IMR-90 (cell line): ENCODE measurements at regions not wholly inside any gene's neighbourhood (a gene's known extent, or its start where the extent isn't known, plus 50 kb on each side); places are given as distances from the start of the nearest gene placed in this dataset.

Experiments used
- ATAC-seq: fragments of 200-7000 bp; cut with Tn5 transposase; 2 replicates; pipeline ENCODE4 v1.9.1; 2020; ENCODE audit warnings: low read depth, mild to moderate bottlenecking, moderate library complexity
- BruUV-seq: library from RNA; stranded (reverse); fragments of 400-500 nt; replicated peaks from 2 replicates; lab custom pipeline; 2021; lab: Mats Ljungman, UMichigan
- CTCF ChIA-PET: fragments of 300-600 bp; formaldehyde crosslinking; extraction: SDS; loops from one replicate; lab custom pipeline; 2021; ENCODE audit warnings: antibody characterized with exemption; lab: Yijun Ruan, JAX
- POLR2A ChIA-PET: fragments of 300-600 bp; sonication (Branson Sonifier 250); formaldehyde crosslinking; loops from one replicate; lab custom pipeline; 2022; ENCODE audit warnings: antibody characterized with exemption; ENCODE audit not compliant: unreplicated experiment; lab: Charles Lee
- DNase-seq: peaks from one replicate; pipeline ENCODE4 v3.0.0; 2013
- H2AFZ ChIP-seq: replicated peaks from 2 replicates; pipeline ENCODE3; 2013; ENCODE audit warnings: low read length, mild to moderate bottlenecking; ENCODE audit not compliant: poor library complexity
- H2AK5ac ChIP-seq: 2 replicates; pipeline ENCODE4 v1.6.1; 2013; ENCODE audit warnings: low read depth, low read length, inconsistent platforms
- H2AK9ac ChIP-seq: replicated peaks from 2 replicates; pipeline ENCODE3; 2013; ENCODE audit warnings: mild to moderate bottlenecking, low read depth, low read length, moderate library complexity; ENCODE audit not compliant: poor library complexity
- H2BK120ac ChIP-seq: 2 replicates; pipeline ENCODE4 v1.6.1; 2013; ENCODE audit warnings: low read depth, low read length, inconsistent platforms
- H2BK15ac ChIP-seq: 3 replicates; pipeline ENCODE4 v1.6.1; 2013; ENCODE audit warnings: low read depth, low read length, inconsistent platforms
- H2BK20ac ChIP-seq: 2 replicates; pipeline ENCODE4 v1.6.1; 2013; ENCODE audit warnings: low read depth, mild to moderate bottlenecking, inconsistent platforms, low read length, moderate library complexity
- H2BK5ac ChIP-seq: 2 replicates; pipeline ENCODE4 v1.6.1; 2013; ENCODE audit warnings: mild to moderate bottlenecking, low read depth, low read length, inconsistent platforms; ENCODE audit not compliant: poor library complexity, severe bottlenecking
- H3K14ac ChIP-seq: replicated peaks from 2 replicates; pipeline ENCODE4 v1.6.1; 2013; ENCODE audit warnings: low read depth, low read length, inconsistent platforms
- H3K18ac ChIP-seq: 2 replicates; pipeline ENCODE4 v1.6.1; 2013; ENCODE audit warnings: low read depth, low read length, control low read depth
- H3K23ac ChIP-seq: 2 replicates; pipeline ENCODE4 v1.6.1; 2013; ENCODE audit warnings: low read depth, low read length, inconsistent platforms
- H3K27ac ChIP-seq: 2 replicates; pipeline ENCODE4 v1.5.1; 2013; ENCODE audit warnings: mild to moderate bottlenecking, control low read depth, low read length; ENCODE audit not compliant: insufficient read depth
- H3K27me3 ChIP-seq: 2 replicates; pipeline ENCODE4 v1.6.1; 2013; ENCODE audit warnings: low read length; ENCODE audit not compliant: control insufficient read depth, insufficient read depth
- H3K36me3 ChIP-seq: 2 replicates; pipeline ENCODE4 v1.6.1; 2013; ENCODE audit warnings: low read length, mixed read lengths; ENCODE audit not compliant: control insufficient read depth, insufficient read depth
- H3K4ac ChIP-seq: 2 replicates; pipeline ENCODE4 v1.6.1; 2013; ENCODE audit warnings: low read depth, low read length, inconsistent platforms
- H3K4me1 ChIP-seq: 2 replicates; pipeline ENCODE4 v1.6.1; 2013; ENCODE audit warnings: low read length, mixed read lengths; ENCODE audit not compliant: control insufficient read depth, insufficient read depth
- H3K4me2 ChIP-seq: 2 replicates; pipeline ENCODE4 v1.6.1; 2013; ENCODE audit warnings: low read depth, mild to moderate bottlenecking, control low read depth, low read length, moderate library complexity
- H3K4me3 ChIP-seq: 2 replicates; pipeline ENCODE4 v1.5.1; 2013; ENCODE audit warnings: low read depth, mild to moderate bottlenecking, control low read depth, low read length, moderate library complexity; ENCODE audit not compliant: insufficient read depth
- H3K56ac ChIP-seq: 2 replicates; pipeline ENCODE4 v1.6.1; 2013; ENCODE audit warnings: low read length, inconsistent platforms; ENCODE audit not compliant: insufficient read depth; ENCODE audit errors: extremely low read depth
- H3K79me1 ChIP-seq, 2 experiments: 2 replicates each; pipeline ENCODE4 v1.6.1; 2013; ENCODE audit warnings: low read length in 2 of 2, inconsistent platforms in 1 of 2, low read depth in 1 of 2
- H3K9ac ChIP-seq: 2 replicates; pipeline ENCODE4 v1.6.1; 2013; ENCODE audit warnings: low read depth, low read length, control low read depth
- H3K9me1 ChIP-seq: 2 replicates; pipeline ENCODE4 v1.6.1; 2013; ENCODE audit warnings: low read length, inconsistent platforms; ENCODE audit not compliant: insufficient read depth
- H3K9me3 ChIP-seq: 2 replicates; pipeline ENCODE4 v1.6.1; 2013; ENCODE audit warnings: low read length; ENCODE audit not compliant: control insufficient read depth, insufficient read depth
- H4K20me1 ChIP-seq: 2 replicates; pipeline ENCODE4 v1.6.1; 2013; ENCODE audit warnings: low read length, inconsistent platforms; ENCODE audit not compliant: insufficient read depth
- H4K5ac ChIP-seq: 2 replicates; pipeline ENCODE4 v1.6.1; 2013; ENCODE audit warnings: mild to moderate bottlenecking, low read depth, low read length, control low read depth
- H4K8ac ChIP-seq, 2 experiments: 2 replicates each; pipeline ENCODE4 v1.6.1; 2013; ENCODE audit warnings: low read depth in 2 of 2, low read length in 2 of 2, control low read depth in 1 of 2, inconsistent platforms in 1 of 2
- H4K91ac ChIP-seq: 2 replicates; pipeline ENCODE4 v1.6.1; 2013; ENCODE audit warnings: low read depth, low read length, inconsistent platforms; ENCODE audit not compliant: insufficient read depth
- NFE2L2 ChIP-seq: fragments of 150-350 bp; IDR thresholded peaks from 2 replicates; pipeline ENCODE4 v1.6.1; 2016; ENCODE audit warnings: low read depth, mild to moderate bottlenecking, low read length
- POLR2A ChIP-seq: IDR thresholded peaks from 2 replicates; pipeline ENCODE4 v1.6.1; 2012; ENCODE audit warnings: mild to moderate bottlenecking, low read depth, low read length
- WGBS, 2 experiments: methylation state at CpG; one replicate each; pipeline versions ENCODE4 v1.1.5 to v1.1.7; 2013; ENCODE audit warnings: missing lambda C conversion rate in 2 of 2; ENCODE audit not compliant: insufficient read length in 1 of 2; ENCODE audit errors: extremely low coverage in 2 of 2; 5-methylcytosine and 5-hydroxymethylcytosine counted together
- dilution Hi-C: fragments of 300-500 bp; cut with HindIII; formaldehyde crosslinking; loops from one replicate; pipeline ENCODE4 v1.14.3; 2018; ENCODE audit warnings: low sequenced_read_pairs; ENCODE audit not compliant: unreplicated experiment
- in situ Hi-C: fragments of 300-500 bp; cut with MboI; formaldehyde crosslinking; loops from 3 replicates; pipeline ENCODE4 v1.14.3; 2019; ENCODE audit warnings: low sequenced_read_pairs, inconsistent platforms, mixed read lengths
- intact Hi-C: fragments of 100-400 bp; cut with micrococcal nuclease; formaldehyde crosslinking; loops from 2 replicates; pipeline ENCODE4 v1.10.0; 2022
- TF ChIP-seq, protein P1 (sequence below): fragments of 150-350 bp; IDR thresholded peaks from 2 replicates; pipeline ENCODE4 v1.6.1; 2017; ENCODE audit warnings: mild to moderate bottlenecking, antibody characterized with exemption, low read length, low read depth
- TF ChIP-seq, protein P2 (sequence below): fragments of 150-350 bp; IDR thresholded peaks from 2 replicates; pipeline ENCODE4 v1.6.1; 2016; ENCODE audit warnings: low read depth, mild to moderate bottlenecking, low read length, moderate library complexity, borderline replicate concordance

DNA sequence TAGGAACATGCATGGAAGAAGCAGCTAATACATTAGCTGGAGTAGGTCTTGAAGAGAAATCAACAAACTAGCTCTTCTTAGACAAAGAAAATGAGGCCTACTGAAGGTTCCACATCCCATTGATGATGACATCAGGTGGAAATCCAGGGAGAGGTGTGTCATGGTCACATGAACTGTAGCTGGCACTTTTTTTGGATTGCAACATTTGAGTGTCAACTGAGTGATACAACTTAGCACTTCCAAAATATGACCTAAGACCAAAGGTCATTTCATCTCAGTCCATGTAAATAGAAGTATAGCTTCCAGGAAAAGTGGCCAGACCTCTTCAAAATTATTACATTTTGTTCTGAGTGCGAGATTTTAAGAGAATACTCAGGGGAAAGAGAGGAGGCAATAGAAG, 117.2 kb upstream of the MEIS2 start:
- no peak overlapping the region for H3K23ac ChIP-seq
- H3K9ac ChIP-seq, result no peak overlapping the region
- in situ Hi-C loops (no loop called here), intact Hi-C loops (no loop called here), dilution Hi-C loops (no loop called here)
- no peak overlapping the region for H3K18ac ChIP-seq
- ChIA-PET POLR2A (no interaction called here), CTCF (no interaction called here)
- ATAC-seq (no peak), DNase-seq (no peak)
- no peaks in the 10 kb centered on the region for H3K9me1 ChIP-seq
- no peak overlapping the region for H2BK5ac ChIP-seq
- H3K14ac ChIP-seq, result no peak overlapping the region
- H2AK5ac ChIP-seq, result no peak overlapping the region
- H4K8ac ChIP-seq, result no peak overlapping the region
- no peak overlapping the region for H3K27ac ChIP-seq
- WGBS, 2 experiments, result no CpG with 5 or more reads among the region's 1 CpG
- no peak overlapping the region for H2BK120ac ChIP-seq
- H3K79me1 ChIP-seq, result no peaks in the 10 kb centered on the region
- H4K5ac ChIP-seq, result no peak overlapping the region
- H3K56ac ChIP-seq, result no peak overlapping the region
- no peaks in the 10 kb centered on the region for H3K36me3 ChIP-seq
- H3K4me1 ChIP-seq, result no peaks in the 10 kb centered on the region
- no peak overlapping the region for H2BK15ac ChIP-seq
- no peak for TF ChIP-seq NFE2L2
- TF ChIP-seq POLR2A, result no peak
- TF ChIP-seq, protein P1, sequence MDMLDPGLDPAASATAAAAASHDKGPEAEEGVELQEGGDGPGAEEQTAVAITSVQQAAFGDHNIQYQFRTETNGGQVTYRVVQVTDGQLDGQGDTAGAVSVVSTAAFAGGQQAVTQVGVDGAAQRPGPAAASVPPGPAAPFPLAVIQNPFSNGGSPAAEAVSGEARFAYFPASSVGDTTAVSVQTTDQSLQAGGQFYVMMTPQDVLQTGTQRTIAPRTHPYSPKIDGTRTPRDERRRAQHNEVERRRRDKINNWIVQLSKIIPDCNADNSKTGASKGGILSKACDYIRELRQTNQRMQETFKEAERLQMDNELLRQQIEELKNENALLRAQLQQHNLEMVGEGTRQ, result no peak
- TF ChIP-seq, protein P2, sequence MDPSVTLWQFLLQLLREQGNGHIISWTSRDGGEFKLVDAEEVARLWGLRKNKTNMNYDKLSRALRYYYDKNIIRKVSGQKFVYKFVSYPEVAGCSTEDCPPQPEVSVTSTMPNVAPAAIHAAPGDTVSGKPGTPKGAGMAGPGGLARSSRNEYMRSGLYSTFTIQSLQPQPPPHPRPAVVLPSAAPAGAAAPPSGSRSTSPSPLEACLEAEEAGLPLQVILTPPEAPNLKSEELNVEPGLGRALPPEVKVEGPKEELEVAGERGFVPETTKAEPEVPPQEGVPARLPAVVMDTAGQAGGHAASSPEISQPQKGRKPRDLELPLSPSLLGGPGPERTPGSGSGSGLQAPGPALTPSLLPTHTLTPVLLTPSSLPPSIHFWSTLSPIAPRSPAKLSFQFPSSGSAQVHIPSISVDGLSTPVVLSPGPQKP, result no peak
- H3K27me3 ChIP-seq, result peaks cover 2% of the 10 kb centered on the region; the same call in 1 of the 2 replicates
- H2AK9ac ChIP-seq, result no peak overlapping the region
- H3K4me2 ChIP-seq, result no peak overlapping the region
- no peaks in the 10 kb centered on the region for H4K20me1 ChIP-seq
- no peak overlapping the region for H4K91ac ChIP-seq
- no peak overlapping the region for H2AFZ ChIP-seq
- no peaks in the 10 kb centered on the region for H3K9me3 ChIP-seq
- no peak overlapping the region for H3K4ac ChIP-seq
- BruUV-seq, result no TSS peak
- H3K4me3 ChIP-seq, result no peak overlapping the region
- no peak overlapping the region for H2BK20ac ChIP-seq
